ENCODE measurements at regions not wholly inside any gene's neighbourhood (a gene's known extent, or its start where the extent isn't known, plus 50 kb on each side); places are given as distances from the start of the nearest gene placed in this dataset.

GRCh38 chr6:150651808-150652470 is 52.3 kb downstream of the PLEKHG1 start:
- FAIRE-seq: no peak
- no peak for DNase-seq (ENCODE audit: low spot score)

GRCh38 chr6:150652848-150653613 is 53.3 kb downstream of the PLEKHG1 start:
- DNase-seq (ENCODE audit: low spot score) (no peak), FAIRE-seq (no peak)

DNA sequence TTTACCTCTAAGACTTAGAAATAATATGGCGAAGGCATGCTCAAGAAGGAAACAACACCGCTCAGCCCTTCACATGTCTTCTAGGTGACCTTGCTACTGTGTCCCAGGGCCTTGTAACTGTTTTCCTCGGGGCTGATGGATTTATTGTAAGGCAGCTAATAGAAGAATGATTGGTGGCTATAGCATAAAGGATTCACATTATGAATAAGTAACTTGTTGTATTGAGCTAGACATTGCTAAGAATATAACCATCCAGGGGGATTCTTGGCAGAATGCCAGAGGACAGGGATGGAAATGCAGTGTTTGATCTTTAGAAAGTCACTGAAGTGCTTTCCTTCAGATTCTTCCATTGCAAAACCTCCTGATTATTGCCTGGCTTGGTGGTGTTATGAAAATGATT is 54.9 kb downstream of the PLEKHG1 start:
- FAIRE-seq: no peak
- DNase-seq (ENCODE audit: low spot score): no peak

DNA sequence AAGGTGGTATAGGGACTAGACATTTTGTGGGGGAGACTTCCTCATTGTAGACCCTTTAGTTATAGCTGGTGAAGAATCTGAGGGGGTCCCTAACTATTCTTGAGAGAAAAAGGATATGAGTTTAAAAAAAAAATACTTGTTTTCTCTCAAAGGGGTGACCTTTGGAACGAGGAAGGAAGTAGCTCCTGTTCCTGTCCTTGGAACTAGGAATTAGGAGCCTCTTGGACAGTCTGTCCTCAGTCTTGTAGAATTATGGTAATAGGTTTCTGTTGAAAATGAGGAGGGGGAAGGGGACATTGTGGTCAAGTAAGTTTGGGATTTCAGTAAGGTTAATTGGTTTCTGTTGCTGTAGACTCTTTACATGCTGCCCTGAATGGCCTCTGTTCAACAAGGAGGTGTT is 56.5 kb downstream of the PLEKHG1 start:
- FAIRE-seq (no peak), DNase-seq (ENCODE audit: low spot score) (no peak)

DNA sequence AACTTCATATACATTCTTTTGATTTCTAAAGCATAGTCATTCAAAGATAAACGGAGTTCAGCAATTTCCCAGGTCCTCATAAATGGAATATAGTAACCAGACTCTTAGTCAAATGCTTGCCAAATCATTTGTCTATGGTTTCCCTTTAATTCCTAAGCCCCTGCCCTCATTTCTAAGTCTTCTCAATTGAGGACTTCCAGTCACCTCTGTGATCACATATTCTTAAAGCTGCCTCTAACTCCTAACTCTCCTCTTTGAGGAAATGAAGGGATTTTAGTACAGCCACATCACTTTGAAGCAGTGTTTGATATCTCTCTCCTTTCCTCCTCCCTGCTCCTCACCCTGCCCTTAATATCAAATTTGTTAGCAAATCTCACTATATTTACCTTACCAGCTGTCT is 58.7 kb downstream of the PLEKHG1 start:
- FAIRE-seq: no peak

DNA sequence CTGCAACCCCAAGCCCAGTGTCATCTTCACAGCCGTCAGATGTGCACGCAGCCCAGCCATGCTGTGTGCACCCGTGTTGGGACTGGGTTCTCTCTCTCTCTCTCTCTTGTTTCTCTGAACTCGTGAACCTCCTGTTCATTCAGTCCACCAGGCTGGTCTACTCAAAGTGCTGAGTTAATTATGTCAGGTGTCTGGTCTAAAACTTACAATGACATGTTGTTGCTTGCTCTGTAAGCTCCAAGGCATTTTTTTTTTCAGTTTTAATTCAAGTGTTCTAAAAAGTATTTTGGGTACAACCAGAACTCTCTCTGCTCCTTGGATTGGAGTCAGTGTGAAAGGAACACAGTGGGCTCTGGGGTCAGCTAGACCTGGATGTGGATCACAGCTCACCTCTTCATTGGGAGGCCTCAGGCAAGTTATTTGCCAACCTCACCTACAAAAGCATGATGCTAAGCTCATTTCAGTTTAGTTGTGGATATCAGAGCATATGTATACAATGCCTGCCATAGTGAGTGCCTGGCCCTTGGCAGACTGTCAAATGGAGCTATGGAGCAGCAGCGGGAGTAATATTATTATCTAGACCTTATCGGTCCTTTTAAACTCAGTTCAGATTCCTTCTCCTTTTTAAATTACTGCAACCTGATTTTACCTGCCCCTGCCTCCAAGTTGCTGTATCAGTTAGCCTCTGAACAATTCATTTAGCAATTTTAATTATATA is 59.5 kb downstream of the PLEKHG1 start:
- FAIRE-seq (no peak), DNase-seq (ENCODE audit: low spot score) (no peak)

More for the DNA sequence above, 58.7 kb downstream of the PLEKHG1 start:
- DNase-seq (ENCODE audit: low spot score): no peak

- DNase-seq (ENCODE audit: low spot score) (no peak), FAIRE-seq (no peak)
Observed at GRCh38 chr6:150661216-150662007, 61.7 kb downstream of the PLEKHG1 start.

GRCh38 chr6:150662814-150663213 is 63.1 kb downstream of the PLEKHG1 start:
- no peak for FAIRE-seq

GRCh38 chr6:150664091-150664490 is 64.4 kb downstream of the PLEKHG1 start:
- no peak for FAIRE-seq

More at GRCh38 chr6:150662814-150663213, 63.1 kb downstream of the PLEKHG1 start:
- no peak for DNase-seq (ENCODE audit: low spot score)

GRCh38 chr6:150666071-150666470 is 66.4 kb downstream of the PLEKHG1 start:
- FAIRE-seq (no peak), DNase-seq (ENCODE audit: low spot score) (no peak)

More at GRCh38 chr6:150664091-150664490, 64.4 kb downstream of the PLEKHG1 start:
- no peak for DNase-seq (ENCODE audit: low spot score)

DNA sequence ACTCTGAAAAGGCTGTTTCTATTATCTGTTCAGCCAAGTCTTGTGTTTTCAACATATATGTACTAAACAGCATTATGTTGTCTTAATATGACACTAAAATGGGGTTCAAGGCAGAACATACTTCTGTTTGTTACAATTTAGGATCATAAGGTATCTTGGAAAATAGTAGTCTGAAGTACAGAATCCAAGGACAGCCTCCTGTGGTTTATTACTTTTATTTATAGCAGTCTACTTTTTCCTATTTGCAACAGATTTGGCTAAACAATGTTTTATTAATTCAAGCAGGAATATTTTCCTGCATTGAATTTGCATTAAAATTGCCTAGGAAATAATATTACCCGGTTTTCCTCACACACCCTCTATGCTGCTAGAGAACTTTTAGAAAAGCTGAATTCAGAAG is 67.7 kb downstream of the PLEKHG1 start:
- DNase-seq (ENCODE audit: low spot score) (no peak), FAIRE-seq (no peak)

DNA sequence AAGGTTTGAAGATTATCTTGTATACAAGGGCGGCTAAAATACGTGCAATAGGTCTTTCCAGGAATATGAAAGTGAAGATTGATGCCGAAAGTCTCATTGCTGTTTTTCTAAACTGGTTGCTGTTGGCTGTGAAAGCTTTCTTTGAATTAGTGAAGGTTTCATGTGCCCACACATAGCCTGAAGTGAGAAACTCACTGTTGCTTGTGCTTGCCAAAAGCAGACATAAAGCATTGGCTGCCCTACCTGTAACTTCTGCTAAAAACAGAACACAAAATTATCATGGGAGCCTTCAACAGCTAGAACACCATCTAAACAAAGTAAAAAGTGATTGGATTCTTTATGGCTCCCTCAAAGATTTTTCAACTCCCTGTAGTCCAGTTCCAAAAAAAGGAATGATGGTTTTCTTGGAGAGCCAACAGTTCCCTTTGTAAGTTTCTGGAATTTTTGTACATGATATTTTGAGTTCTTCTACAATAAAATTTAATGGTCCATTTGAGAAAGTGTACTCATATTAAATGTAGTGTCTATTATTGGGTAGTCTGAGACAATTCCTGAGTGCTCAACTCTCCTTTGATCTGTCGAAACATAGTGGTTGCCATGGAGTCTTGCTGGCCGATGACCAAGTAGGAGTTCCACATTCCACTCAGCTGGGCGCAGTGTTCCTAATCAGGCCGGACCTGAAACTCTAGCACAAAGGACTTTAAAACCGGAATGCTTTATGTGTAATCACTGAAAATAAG is 68.5 kb downstream of the PLEKHG1 start:
- DNase-seq (ENCODE audit: low spot score) (no peak), FAIRE-seq (no peak)

GRCh38 chr6:150668900-150669302 is 69.2 kb downstream of the PLEKHG1 start:
- no peak for DNase-seq (ENCODE audit: low spot score)
- FAIRE-seq: no peak

- no peak for FAIRE-seq
- no peak for DNase-seq (ENCODE audit: low spot score)
Observed at GRCh38 chr6:150670311-150670710, 70.6 kb downstream of the PLEKHG1 start.

DNA sequence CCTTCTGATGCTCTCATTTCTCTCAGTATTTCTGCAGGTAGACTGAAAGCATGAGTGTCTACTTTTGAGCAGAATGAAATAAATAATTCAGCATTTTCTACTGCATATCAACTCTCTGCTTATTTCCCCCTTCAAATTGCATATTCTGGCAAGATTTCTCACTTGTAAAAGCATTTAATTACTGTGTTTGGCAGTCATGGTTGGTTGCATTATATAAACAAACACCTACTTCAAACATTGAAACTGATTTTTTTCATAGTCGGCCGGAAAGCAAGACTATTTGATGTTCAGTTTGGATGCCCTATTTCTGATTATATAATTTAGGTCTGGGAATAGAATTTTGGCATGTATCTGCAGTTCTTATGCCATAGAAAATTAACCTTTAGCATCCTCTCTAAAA is 73.1 kb downstream of the PLEKHG1 start:
- FAIRE-seq (no peak), DNase-seq (ENCODE audit: low spot score) (no peak)

DNA sequence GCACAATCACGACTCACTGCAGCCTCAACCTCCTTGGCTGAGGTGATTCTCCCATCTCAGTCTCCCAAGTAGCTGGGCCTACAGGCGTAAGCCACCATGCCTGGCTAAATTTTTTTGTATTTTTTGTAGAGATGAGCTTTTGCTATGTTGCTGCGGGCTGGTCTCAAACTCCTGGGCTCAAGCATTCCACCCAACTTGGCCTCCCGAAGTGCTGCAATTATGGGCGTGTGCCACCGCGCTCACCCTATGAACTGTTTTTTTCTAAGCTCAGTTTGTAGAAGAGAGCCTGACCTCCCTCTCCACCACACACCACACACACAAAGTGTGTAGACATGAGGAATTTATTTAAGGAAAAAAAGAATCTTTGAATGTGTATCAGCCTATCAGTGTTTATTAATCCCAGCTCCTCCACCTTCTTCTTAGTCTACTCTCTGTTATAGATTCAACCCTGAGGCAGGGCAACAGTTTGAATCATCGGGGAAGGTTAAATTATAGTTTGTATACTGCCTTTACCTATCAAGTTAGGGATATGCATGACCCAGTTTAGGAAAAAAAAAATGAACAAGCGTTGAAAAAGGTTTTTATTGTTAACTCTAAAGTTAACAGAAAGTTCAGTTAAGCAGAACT is 74.1 kb downstream of the PLEKHG1 start:
- FAIRE-seq (no peak), DNase-seq (ENCODE audit: low spot score) (no peak)

- DNase-seq (ENCODE audit: low spot score) (no peak), FAIRE-seq (no peak)
Observed at GRCh38 chr6:150676344-150676743, 76.7 kb downstream of the PLEKHG1 start.

- DNase-seq (ENCODE audit: low spot score) (no peak), FAIRE-seq (no peak)
Observed at GRCh38 chr6:150676772-150677171, 77.1 kb downstream of the PLEKHG1 start.

DNA sequence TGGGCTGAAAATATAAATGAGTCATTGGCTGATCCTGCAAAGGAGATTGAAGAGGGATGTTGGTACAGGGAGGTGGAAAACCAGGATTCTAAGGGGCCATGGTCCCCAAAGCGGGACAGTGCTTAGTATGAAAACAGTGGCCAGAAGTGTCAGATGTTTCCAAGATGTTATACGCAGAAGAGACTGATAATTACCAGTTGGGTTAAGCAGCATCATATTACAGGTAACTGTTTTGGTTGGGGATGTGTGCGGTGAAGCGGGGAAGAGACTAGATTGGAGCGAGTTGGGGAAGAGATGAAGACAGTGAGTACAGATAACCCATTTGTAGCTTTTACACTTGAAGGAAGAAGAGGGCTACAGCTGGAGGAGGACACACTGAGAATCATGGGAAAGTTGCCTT is 80.8 kb downstream of the PLEKHG1 start:
- FAIRE-seq: no peak
- no peak for DNase-seq (ENCODE audit: low spot score)

Measured in RCC 7860 (cell line).